Transverse colon (tissue), 4 donors: ENCODE measurements at regions not wholly inside any gene's neighbourhood (a gene's known extent, or its start where the extent isn't known, plus 50 kb on each side); places are given as distances from the start of the nearest gene placed in this dataset.
"Not testable (repeated sequence)": the region's sequence is repeated elsewhere in the genome, so short reads cannot be mapped to it uniquely, and the experiment has no call there.

Experiments used
- DNase-seq: peaks from one replicate; pipeline ENCODE4 v3.0.0-alpha.2; 2019
- H3K27ac ChIP-seq, 4 donors: fragments of 200-600 bp; sonication (generic); 2 replicates each; pipeline ENCODE4 v1.5.1; 2016 to 2018; ENCODE audit warnings: inconsistent platforms in 4 of 4
- H3K27me3 ChIP-seq: fragments of 200-600 bp; sonication (generic); 2 replicates; pipeline ENCODE4 v1.5.1; 2017; ENCODE audit warnings: inconsistent platforms
- H3K36me3 ChIP-seq, 4 donors: fragments of 200-600 bp; sonication (generic); 2 replicates each; pipeline ENCODE4 v1.5.1; 2017 to 2019; ENCODE audit warnings: inconsistent platforms in 4 of 4
- H3K4me1 ChIP-seq, 4 donors: fragments of 200-600 bp; sonication (generic); 2 replicates each; pipeline ENCODE4 v1.5.1; 2017 to 2020; ENCODE audit warnings: inconsistent platforms in 4 of 4
- H3K4me3 ChIP-seq, 4 donors: fragments of 200-600 bp; sonication (generic); 1 replicate in 1 of 4; 2 replicates in 3 of 4; pipeline versions ENCODE4 v1.5.1 to v1.6.1; 2017 to 2019; ENCODE audit warnings: inconsistent platforms in 4 of 4
- H3K9me3 ChIP-seq, 2 donors: fragments of 200-600 bp; sonication (generic); 2 replicates each; pipeline ENCODE4 v1.5.1; 2017 to 2019; ENCODE audit warnings: inconsistent platforms in 2 of 2
- CTCF ChIP-seq, 5 experiments: fragments of 200-600 bp in 3 of 5; fragments of 450-650 bp in 2 of 5; sonication (generic) in 3 of 5; IDR thresholded peaks; 1 replicate in 2 of 5; 2 replicates in 3 of 5; pipeline ENCODE4 v1.5.1; 2016 to 2017; ENCODE audit warnings: antibody characterized with exemption in 5 of 5, inconsistent platforms in 3 of 5, mild to moderate bottlenecking in 2 of 5, moderate library complexity in 1 of 5
- EP300 ChIP-seq: sonication (generic); formaldehyde crosslinking; IDR thresholded peaks from one replicate; pipeline ENCODE4 v1.6.1; 2017; ENCODE audit warnings: antibody characterized with exemption, low read depth
- POLR2A ChIP-seq: fragments of 450-650 bp; IDR thresholded peaks from one replicate; pipeline ENCODE4 v1.6.1; 2016; ENCODE audit warnings: antibody characterized with exemption, mild to moderate bottlenecking, moderate library complexity
- POLR2AphosphoS5 ChIP-seq, 3 donors: sonication (generic); formaldehyde crosslinking; IDR thresholded peaks; one replicate each; pipeline ENCODE4 v1.6.1; 2016; ENCODE audit warnings: antibody characterized with exemption in 3 of 3
- WGBS, 2 donors: methylation state at CpG; one replicate each; pipeline ENCODE4 v1.1.5; 2018; ENCODE audit warnings: low coverage in 1 of 2; 5-methylcytosine and 5-hydroxymethylcytosine counted together
- in situ Hi-C, 4 donors: fragments of 200-750 bp; cut with MboI; loops; one replicate each; pipeline versions ENCODE4 v1.15.0 to v1.15.1; 2017; ENCODE audit warnings: low sequenced_read_pairs in 3 of 4, low pct_ligation_motif_present in 1 of 4, low pct_unique_long_range_greater_than_20kb in 1 of 4
- intact Hi-C: fragments of 100-400 bp; cut with DNase I; formaldehyde crosslinking; loops from one replicate; pipeline ENCODE4 v1.15.1; 2023; ENCODE audit warnings: low total_unique reads

- no peaks in the 10 kb centered on the region for H3K9me3 ChIP-seq
- in situ Hi-C loops, result no loop called here
- H3K27ac ChIP-seq, result no peak overlapping the region
- WGBS, 2 donors, result 80 to 88% methylated on average over 2 of the region's 2 CpGs
- H3K36me3 ChIP-seq, result no peaks in the 10 kb centered on the region
- H3K27me3 ChIP-seq, result no peaks in the 10 kb centered on the region
- no peak overlapping the region for H3K4me3 ChIP-seq
- TF ChIP-seq EP300, result no peak
- TF ChIP-seq POLR2A, result no peak
- TF ChIP-seq POLR2AphosphoS5 (IDR thresholded peaks at IDR 0.05), result no peak
- no peak for TF ChIP-seq CTCF (IDR thresholded peaks at IDR 0.05)
- intact Hi-C loops, result no loop called here
- no peak for DNase-seq
- no peaks in the 10 kb centered on the region for H3K4me1 ChIP-seq
Observed at GRCh38 chr7:81383846-81384245, 386.0 kb downstream of the HGF start.

- H3K27ac ChIP-seq, H3K4me1 ChIP-seq, DNase-seq, H3K27me3 ChIP-seq, H3K4me3 ChIP-seq, H3K9me3 ChIP-seq, H3K36me3 ChIP-seq, in situ Hi-C loops, intact Hi-C loops: not testable (repeated sequence)
Observed at GRCh38 chr7:81374641-81375040, 395.2 kb downstream of the HGF start.

- H3K4me3 ChIP-seq, result no peak overlapping the region
- intact Hi-C loops (no loop called here), in situ Hi-C loops (no loop called here)
- no peaks in the 10 kb centered on the region for H3K27me3 ChIP-seq
- no peak for TF ChIP-seq POLR2AphosphoS5 (IDR thresholded peaks at IDR 0.05)
- no peak for TF ChIP-seq POLR2A
- no peak for TF ChIP-seq CTCF (IDR thresholded peaks at IDR 0.05)
- no peak for TF ChIP-seq EP300
- H3K36me3 ChIP-seq, result no peaks in the 10 kb centered on the region
- no peaks in the 10 kb centered on the region for H3K9me3 ChIP-seq
- DNase-seq, result no peak
- 50 to 54% methylated on average over 1 of the region's 1 CpG for WGBS, 2 donors
- H3K4me1 ChIP-seq, result peaks cover 0 to 3% (median 0%) of the 10 kb centered on the region in 4 donors
- H3K27ac ChIP-seq, result no peak overlapping the region
Observed at GRCh38 chr7:81370822-81371221, 399.0 kb downstream of the HGF start.

GRCh38 chr7:81367326-81367931 lies 402.4 kb downstream of the HGF start:
- TF ChIP-seq EP300 (no peak), POLR2AphosphoS5 (IDR thresholded peaks at IDR 0.05) (no peak), POLR2A (no peak), CTCF (IDR thresholded peaks at IDR 0.05) (no peak)
- intact Hi-C loops (no loop called here), in situ Hi-C loops (no loop called here)
- H3K4me1 ChIP-seq, result peaks cover 0 to 3% (median 0%) of the 10 kb centered on the region in 4 donors
- no peaks in the 10 kb centered on the region for H3K27me3 ChIP-seq
- DNase-seq, result no peak
- no peaks in the 10 kb centered on the region for H3K36me3 ChIP-seq
- H3K9me3 ChIP-seq, result no peaks in the 10 kb centered on the region
- no peak overlapping the region for H3K4me3 ChIP-seq
- peak overlapping the region in 1 of 4 donors; percentile 27 for H3K27ac ChIP-seq
- 71 to 75% methylated on average over 3 of the region's 3 CpGs for WGBS, 2 donors

- Histone ChIP-seq H3K36me3 (no peaks in the 10 kb centered on the region), H3K9me3 (no peaks in the 10 kb centered on the region), H3K27me3 (no peaks in the 10 kb centered on the region), H3K4me3 (no peak overlapping the region), H3K4me1 (peaks cover 0 to 2% (median 0%) of the 10 kb centered on the region in 4 donors), H3K27ac (no peak overlapping the region)
- intact Hi-C loops, result no loop called here
- no peak for DNase-seq
- in situ Hi-C loops, result no loop called here
- TF ChIP-seq POLR2AphosphoS5 (IDR thresholded peaks at IDR 0.05), result no peak
- no peak for TF ChIP-seq CTCF (IDR thresholded peaks at IDR 0.05)
- no peak for TF ChIP-seq POLR2A
- no peak for TF ChIP-seq EP300
Observed at GRCh38 chr7:81366546-81366945, 403.3 kb downstream of the HGF start.
